ENCODE measurements at regions not wholly inside any gene's neighbourhood (a gene's known extent, or its start where the extent isn't known, plus 50 kb on each side); places are given as distances from the start of the nearest gene placed in this dataset.

- BruUV-seq (replicated peaks), result no TSS peak
- Histone ChIP-seq H3K27ac (ENCODE audit: extremely low read depth, low read depth, low read length) (no peak overlapping the region), H3K79me2 (ENCODE audit: control insufficient read depth, insufficient read depth, low read length) (no peaks in the 10 kb centered on the region), H3K4me3 (no peak overlapping the region), H4K20me1 (replicated peaks; ENCODE audit: control insufficient read depth, insufficient read depth, low read length) (no peaks in the 10 kb centered on the region), H3K4me2 (ENCODE audit: insufficient read depth, low read length) (no peak overlapping the region), H3K9ac (ENCODE audit: insufficient read depth in 1 of 2, low read depth in 2 of 2, low read length in 2 of 2) (no peak overlapping the region), H3K27me3 (ENCODE audit: control insufficient read depth in 2 of 2, insufficient read depth in 2 of 2, low read length in 2 of 2) (peaks cover 0 to 2% of the 10 kb centered on the region in 2 experiments; a peak in 3 of 5 replicates), H3K9me3 (replicated peaks; ENCODE audit: control insufficient read depth, insufficient read depth, low read depth, low read length) (no peaks in the 10 kb centered on the region), H3K36me3 (ENCODE audit: control insufficient read depth, insufficient read depth, low read length) (no peaks in the 10 kb centered on the region), H2AFZ (ENCODE audit: low read depth, low read length) (no peak overlapping the region), H3K4me1 (replicated peaks in 1 of 2; ENCODE audit: control insufficient read depth in 2 of 2, insufficient read depth in 2 of 2, low read length in 2 of 2) (no peaks in the 10 kb centered on the region), H3K9me1 (ENCODE audit: control insufficient read depth, insufficient read depth, low read length) (no peaks in the 10 kb centered on the region)
- ATAC-seq (no peak), DNase-seq (ENCODE audit: extremely low read depth in 1 of 4, low spot score in 3 of 4) (no peak), FAIRE-seq (no peak)
- CTCF ChIA-PET (ENCODE audit: low intra/inter-chr PET ratio), result no interaction called here
- 0% methylated on average over 5 of the region's 5 CpGs for WGBS (ENCODE audit: insufficient coverage, low coverage, missing lambda C conversion rate)
- intact Hi-C loops (cut with micrococcal nuclease), result no loop called here
- TF ChIP-seq ATF1 (CRISPR knock-in tag; IDR thresholded peaks at IDR 0.05), result no peak
- TF ChIP-seq ATF1 (tag; IDR thresholded peaks at IDR 0.05), result no peak
- no peak for TF ChIP-seq PBX2 (CRISPR knock-in tag; IDR thresholded peaks at IDR 0.05; ENCODE audit: low read depth)
- no peak for TF ChIP-seq PBX2 (tag; conservative IDR thresholded peaks at IDR 0.05; ENCODE audit: low read depth)
- TF ChIP-seq OTX1 (CRISPR knock-in tag; IDR thresholded peaks at IDR 0.05), result no peak
- TF ChIP-seq JUND (IDR thresholded peaks at IDR 0.05; ENCODE audit: borderline replicate concordance, low read depth, low read length), result no peak
- TF ChIP-seq JUND (tag; IDR thresholded peaks at IDR 0.05; ENCODE audit: borderline replicate concordance, low read depth, low read length), result no peak
- no peak for TF ChIP-seq ZFP91 (CRISPR knock-in tag; IDR thresholded peaks at IDR 0.05)
- TF ChIP-seq SAP30 (IDR thresholded peaks at IDR 0.05; ENCODE audit: borderline replicate concordance, insufficient read depth, low read depth, low read length, poor library complexity, severe bottlenecking), result no peak
- POLR2A ChIA-PET, result no interaction called here
- in situ Hi-C loops (cut with MboI), result no loop called here
Measured at GRCh38 chr13:100754459-100754858, 79.9 kb upstream of the TMTC4 start.
